Thyroid gland (tissue), 4 donors: ENCODE measurements at regions not wholly inside any gene's neighbourhood (a gene's known extent, or its start where the extent isn't known, plus 50 kb on each side); places are given as distances from the start of the nearest gene placed in this dataset.
A peak's percentile ranks its signal among the peaks of the same experiment; 100 is the strongest.

Experiments
- DNase-seq, 2 donors: peaks; one replicate each; pipeline ENCODE4 v3.0.0-alpha.2; 2019
- H3K27ac ChIP-seq, 3 donors: fragments of 200-600 bp; sonication (generic); 1 replicate in 2 of 3; 2 replicates in 1 of 3; pipeline ENCODE4 v1.5.1; 2016 to 2019; ENCODE audit warnings: mild to moderate bottlenecking in 1 of 3, moderate library complexity in 1 of 3
- H3K27me3 ChIP-seq: fragments of 200-600 bp; sonication (generic); one replicate; pipeline ENCODE4 v1.5.1; 2019
- H3K36me3 ChIP-seq, 2 donors: fragments of 200-600 bp; sonication (generic); one replicate each; pipeline ENCODE4 v1.5.1; 2016 to 2019
- H3K4me1 ChIP-seq, 2 donors: fragments of 200-600 bp; sonication (generic); one replicate each; pipeline ENCODE4 v1.5.1; 2017 to 2019
- H3K4me3 ChIP-seq, 3 donors: fragments of 200-600 bp; sonication (generic); replicated peaks in 1 of 3; 1 replicate in 2 of 3; 2 replicates in 1 of 3; pipeline ENCODE4 v1.5.1; 2016; ENCODE audit warnings: mild to moderate bottlenecking in 1 of 3
- H3K9me3 ChIP-seq: fragments of 200-600 bp; sonication (generic); one replicate; pipeline ENCODE4 v1.5.1; 2017
- POLR2A ChIP-seq, 2 donors: fragments of 450-650 bp; IDR thresholded peaks; one replicate each; pipeline ENCODE4 v1.6.1; 2017; ENCODE audit warnings: antibody characterized with exemption in 2 of 2, mild to moderate bottlenecking in 2 of 2, moderate library complexity in 1 of 2
- WGBS, 2 donors: methylation state at CpG; one replicate each; pipeline ENCODE4 v1.1.5; 2017; 5-methylcytosine and 5-hydroxymethylcytosine counted together
- intact Hi-C: fragments of 100-400 bp; cut with DNase I; formaldehyde crosslinking; loops from one replicate; pipeline ENCODE4 v1.15.1; 2023
- TF ChIP-seq, protein P1 (sequence below), 6 experiments: fragments of 200-600 bp in 3 of 6; fragments of 450-650 bp in 3 of 6; sonication (generic) in 3 of 6; IDR thresholded peaks; one replicate each; pipeline ENCODE4 v1.5.1; 2016 to 2019; ENCODE audit warnings: antibody characterized with exemption in 6 of 6, mild to moderate bottlenecking in 2 of 6, inconsistent platforms in 1 of 6, moderate library complexity in 1 of 6

DNA sequence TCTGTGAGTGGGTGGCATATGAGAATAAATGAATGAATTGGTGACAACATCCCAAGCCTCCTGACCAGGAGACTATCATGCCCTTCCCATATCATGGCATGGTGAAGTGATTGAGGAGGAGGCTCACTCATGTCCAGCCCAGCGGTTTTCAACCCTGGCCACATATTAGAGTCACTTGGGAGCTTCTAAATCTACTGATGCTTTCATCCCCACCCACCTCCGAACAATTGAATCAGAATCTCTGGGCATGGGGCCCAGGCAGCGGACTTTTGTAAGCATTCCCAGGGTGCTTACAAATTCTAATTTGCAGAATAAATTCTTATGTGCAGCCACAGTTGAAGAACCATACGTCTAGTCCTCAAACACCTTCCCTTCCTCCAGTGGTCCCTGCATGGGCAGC lies 81.7 kb upstream of the SEC11C start:
- Histone ChIP-seq H3K36me3 (no peaks in the 10 kb centered on the region), H3K27ac (no peak overlapping the region), H3K9me3 (no peaks in the 10 kb centered on the region), H3K4me1 (peaks cover 24 to 30% of the 10 kb centered on the region in 2 donors), H3K4me3 (no peak overlapping the region), H3K27me3 (no peaks in the 10 kb centered on the region)
- intact Hi-C loops = loop anchor here (2.0 to 10.0 kb wide), 3 partner anchors 53 to 275 kb away; no protein-coding TSS in a partner anchor
- DNase-seq = peak; percentile 49 to 63
- TF ChIP-seq, protein P1, sequence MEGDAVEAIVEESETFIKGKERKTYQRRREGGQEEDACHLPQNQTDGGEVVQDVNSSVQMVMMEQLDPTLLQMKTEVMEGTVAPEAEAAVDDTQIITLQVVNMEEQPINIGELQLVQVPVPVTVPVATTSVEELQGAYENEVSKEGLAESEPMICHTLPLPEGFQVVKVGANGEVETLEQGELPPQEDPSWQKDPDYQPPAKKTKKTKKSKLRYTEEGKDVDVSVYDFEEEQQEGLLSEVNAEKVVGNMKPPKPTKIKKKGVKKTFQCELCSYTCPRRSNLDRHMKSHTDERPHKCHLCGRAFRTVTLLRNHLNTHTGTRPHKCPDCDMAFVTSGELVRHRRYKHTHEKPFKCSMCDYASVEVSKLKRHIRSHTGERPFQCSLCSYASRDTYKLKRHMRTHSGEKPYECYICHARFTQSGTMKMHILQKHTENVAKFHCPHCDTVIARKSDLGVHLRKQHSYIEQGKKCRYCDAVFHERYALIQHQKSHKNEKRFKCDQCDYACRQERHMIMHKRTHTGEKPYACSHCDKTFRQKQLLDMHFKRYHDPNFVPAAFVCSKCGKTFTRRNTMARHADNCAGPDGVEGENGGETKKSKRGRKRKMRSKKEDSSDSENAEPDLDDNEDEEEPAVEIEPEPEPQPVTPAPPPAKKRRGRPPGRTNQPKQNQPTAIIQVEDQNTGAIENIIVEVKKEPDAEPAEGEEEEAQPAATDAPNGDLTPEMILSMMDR (IDR thresholded peaks at IDR 0.05) = no peak
- TF ChIP-seq POLR2A (IDR thresholded peaks at IDR 0.05) = no peak
- 31 to 42% methylated on average over 4 of the region's 4 CpGs for WGBS, 2 donors

DNA sequence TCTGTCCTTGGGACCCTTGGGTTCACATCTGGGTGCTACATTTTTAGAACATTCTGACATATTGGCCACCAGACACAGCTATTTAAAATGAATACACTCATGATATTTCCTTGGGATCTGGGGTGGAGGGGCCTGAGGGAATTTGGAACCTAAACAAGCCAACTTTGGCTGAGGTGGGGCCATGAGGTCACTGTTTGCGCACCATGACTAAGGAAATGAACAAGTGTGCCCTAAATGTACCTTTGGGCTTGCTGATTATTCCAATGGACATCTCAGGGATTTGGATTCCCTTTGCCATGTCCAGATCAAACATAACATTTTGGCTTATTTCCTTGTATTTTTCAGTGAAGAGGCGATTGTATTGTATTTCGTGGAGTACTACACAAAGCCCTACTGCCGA lies 80.5 kb upstream of the SEC11C start:
- H3K27me3 ChIP-seq = no peaks in the 10 kb centered on the region
- H3K4me1 ChIP-seq = peaks cover 13 to 20% of the 10 kb centered on the region in 2 donors
- no peak overlapping the region for H3K4me3 ChIP-seq
- H3K27ac ChIP-seq = no peak overlapping the region
- 95 to 96% methylated on average over 4 of the region's 4 CpGs for WGBS, 2 donors
- intact Hi-C loops = loop anchor here (10.0 kb wide), 2 partner anchors 54 to 204 kb away; no protein-coding TSS in a partner anchor
- DNase-seq = no peak
- H3K36me3 ChIP-seq = no peaks in the 10 kb centered on the region
- H3K9me3 ChIP-seq = no peaks in the 10 kb centered on the region
- no peak for TF ChIP-seq POLR2A (IDR thresholded peaks at IDR 0.05)
- TF ChIP-seq, protein P1 (IDR thresholded peaks at IDR 0.05) = no peak

GRCh38 chr18:59060551-59060950 lies 79.1 kb upstream of the SEC11C start:
- no peak overlapping the region for H3K27ac ChIP-seq
- TF ChIP-seq POLR2A (IDR thresholded peaks at IDR 0.05) = no peak
- TF ChIP-seq, protein P1 (IDR thresholded peaks at IDR 0.05) = no peak
- intact Hi-C loops = no loop called here
- H3K9me3 ChIP-seq = no peaks in the 10 kb centered on the region
- no peak for DNase-seq
- no peaks in the 10 kb centered on the region for H3K36me3 ChIP-seq
- peaks cover 1 to 8% of the 10 kb centered on the region in 2 donors for H3K4me1 ChIP-seq
- no peaks in the 10 kb centered on the region for H3K27me3 ChIP-seq
- H3K4me3 ChIP-seq = no peak overlapping the region
- 54 to 82% methylated on average over 3 of the region's 3 CpGs for WGBS, 2 donors

DNA sequence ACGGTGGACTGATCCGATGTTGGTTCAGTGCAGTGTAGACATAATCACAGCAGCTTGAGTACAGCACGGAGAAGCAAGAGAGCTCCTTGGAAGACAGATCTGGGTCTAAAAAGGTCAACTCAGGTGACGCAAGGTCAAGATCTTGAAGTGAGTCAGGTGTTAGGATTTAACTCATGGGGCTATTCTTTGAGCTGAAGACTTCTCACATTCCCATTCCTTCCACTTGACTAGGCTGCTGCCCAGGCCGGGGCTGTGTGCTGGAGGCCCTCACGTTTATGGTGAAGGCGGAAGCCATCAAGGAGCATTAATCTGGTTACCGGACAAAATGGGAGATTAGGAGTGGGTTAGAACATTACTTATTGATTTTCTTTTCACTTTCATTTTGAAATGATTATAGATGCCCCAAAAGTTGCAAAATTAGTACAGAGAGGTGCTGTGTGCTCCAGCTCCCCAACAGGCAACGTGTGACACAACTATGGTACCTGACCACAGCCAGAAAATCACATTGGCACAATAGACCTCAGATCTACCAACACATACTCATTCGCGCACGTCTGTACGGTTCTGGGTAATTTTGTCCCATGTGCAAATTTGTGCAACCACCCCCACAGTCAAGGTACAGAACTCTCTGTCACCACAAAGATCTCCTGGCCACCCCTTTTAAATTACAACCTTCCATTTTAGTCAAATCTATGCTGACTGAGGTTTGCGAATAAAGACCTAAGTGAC lies 77.6 kb upstream of the SEC11C start:
- Histone ChIP-seq H3K4me3 (no peak overlapping the region), H3K27me3 (no peaks in the 10 kb centered on the region), H3K4me1 (peaks cover 0 to 5% of the 10 kb centered on the region in 2 donors), H3K36me3 (no peaks in the 10 kb centered on the region), H3K9me3 (no peaks in the 10 kb centered on the region), H3K27ac (no peak overlapping the region)
- 89 to 93% methylated on average over 14 of the region's 14 CpGs for WGBS, 2 donors
- DNase-seq = no peak
- intact Hi-C loops = no loop called here
- no peak for TF ChIP-seq POLR2A (IDR thresholded peaks at IDR 0.05)
- TF ChIP-seq, protein P1 (IDR thresholded peaks at IDR 0.05) = no peak

- Histone ChIP-seq H3K4me1 (no peaks in the 10 kb centered on the region), H3K27ac (no peak overlapping the region), H3K36me3 (no peaks in the 10 kb centered on the region), H3K4me3 (no peak overlapping the region), H3K9me3 (no peaks in the 10 kb centered on the region), H3K27me3 (no peaks in the 10 kb centered on the region)
- no peak for TF ChIP-seq POLR2A (IDR thresholded peaks at IDR 0.05)
- TF ChIP-seq, protein P1 (IDR thresholded peaks at IDR 0.05) = no peak
- intact Hi-C loops = no loop called here
- WGBS, 2 donors = 95 to 99% methylated on average over 13 of the region's 13 CpGs
- no peak for DNase-seq
These were observed 77.1 kb upstream of the SEC11C start for GRCh38 chr18:59062643-59063006.
